Keratinocyte (primary cell): ENCODE measurements at regions not wholly inside any gene's neighbourhood (a gene's known extent, or its start where the extent isn't known, plus 50 kb on each side); places are given as distances from the start of the nearest gene placed in this dataset.

ENCODE experiments used
- DNase-seq: peaks from one replicate; pipeline ENCODE4 v3.0.0-alpha.2; 2011; ENCODE audit warnings: low read depth, missing footprints, low spot score
- FAIRE-seq: peaks from 2 replicates; lab custom pipeline; 2011; peaks lifted over from hg19 to GRCh38; lab: Jason Lieb, UNC
- H2AFZ ChIP-seq: 2 replicates; pipeline ENCODE4 v1.6.0; 2012; ENCODE audit warnings: low read length, control low read depth, inconsistent platforms; ENCODE audit not compliant: control insufficient read depth
- H3K27ac ChIP-seq: 2 replicates; pipeline ENCODE4 v1.5.1; 2011; ENCODE audit warnings: low read length; ENCODE audit not compliant: control insufficient read depth, insufficient read depth
- H3K27me3 ChIP-seq: 3 replicates; pipeline ENCODE4 v1.6.0; 2011; ENCODE audit warnings: low read length; ENCODE audit not compliant: control insufficient read depth, insufficient read depth; ENCODE audit errors: extremely low read depth
- H3K36me3 ChIP-seq, 2 experiments: 2 replicates in 1 of 2; 3 replicates in 1 of 2; pipeline ENCODE4 v1.5.1; 2011; ENCODE audit warnings: low read length in 2 of 2, mild to moderate bottlenecking in 1 of 2; ENCODE audit not compliant: control insufficient read depth in 2 of 2, insufficient read depth in 2 of 2; ENCODE audit errors: extremely low read depth in 1 of 2
- H3K4me1 ChIP-seq: 3 replicates; pipeline ENCODE4 v1.5.1; 2011; ENCODE audit warnings: low read length; ENCODE audit not compliant: control insufficient read depth, insufficient read depth; ENCODE audit errors: extremely low read depth
- H3K4me2 ChIP-seq: 3 replicates; pipeline ENCODE4 v1.6.0; 2011; ENCODE audit warnings: low read depth, low read length; ENCODE audit not compliant: control insufficient read depth, insufficient read depth; ENCODE audit errors: extremely low read depth
- H3K4me3 ChIP-seq, 3 experiments: fragments of 200-600 bp in 1 of 3; sonication (generic) in 1 of 3; 2 replicates in 2 of 3; 3 replicates in 1 of 3; pipeline ENCODE4 v1.5.1; 2011 to 2016; ENCODE audit warnings: low read length in 3 of 3, mild to moderate bottlenecking in 3 of 3, control low read depth in 2 of 3, inconsistent platforms in 1 of 3, low read depth in 1 of 3, mixed read lengths in 1 of 3, mixed run types in 1 of 3, moderate library complexity in 1 of 3; ENCODE audit not compliant: control insufficient read depth in 2 of 3, insufficient read depth in 2 of 3; ENCODE audit errors: extremely low read depth in 1 of 3
- H3K79me2 ChIP-seq: 2 replicates; pipeline ENCODE4 v1.6.0; 2012; ENCODE audit warnings: low read length; ENCODE audit not compliant: control insufficient read depth, insufficient read depth
- H3K9ac ChIP-seq: 3 replicates; pipeline ENCODE4 v1.6.0; 2011; ENCODE audit warnings: low read length; ENCODE audit not compliant: control insufficient read depth, insufficient read depth; ENCODE audit errors: extremely low read depth
- H3K9me1 ChIP-seq: 3 replicates; pipeline ENCODE4 v1.6.0; 2011; ENCODE audit warnings: low read length; ENCODE audit not compliant: control insufficient read depth, insufficient read depth; ENCODE audit errors: extremely low read depth
- H3K9me3 ChIP-seq: 2 replicates; pipeline ENCODE4 v1.5.1; 2012; ENCODE audit warnings: low read depth, low read length; ENCODE audit not compliant: control insufficient read depth
- H4K20me1 ChIP-seq: 3 replicates; pipeline ENCODE4 v1.6.0; 2011; ENCODE audit warnings: low read length; ENCODE audit not compliant: control insufficient read depth, insufficient read depth; ENCODE audit errors: extremely low read depth
- EZH2 ChIP-seq: IDR thresholded peaks from one replicate; pipeline ENCODE4 v1.6.1; 2012; ENCODE audit warnings: inconsistent platforms, mild to moderate bottlenecking, low read length, moderate library complexity
- dilution Hi-C: fragments of 300-500 bp; cut with MboI; formaldehyde crosslinking; loops from one replicate; pipeline ENCODE4 v1.7.0; 2020; ENCODE audit warnings: low sequenced_read_pairs; ENCODE audit not compliant: extremely low pct_ligation_motif_present
- TF ChIP-seq, protein P1 (sequence below), 3 experiments: IDR thresholded peaks in 1 of 3; conservative IDR thresholded peaks in 1 of 3; optimal IDR thresholded peaks in 1 of 3; 2 replicates in 2 of 3; 3 replicates in 1 of 3; pipeline versions ENCODE3 to v1.5.1; 2011; ENCODE audit warnings: low read length in 3 of 3, mild to moderate bottlenecking in 3 of 3, moderate library complexity in 2 of 3, control low read depth in 1 of 3, inconsistent platforms in 1 of 3; ENCODE audit not compliant: insufficient read depth in 2 of 3; ENCODE audit errors: extremely low read depth in 1 of 3

DNA sequence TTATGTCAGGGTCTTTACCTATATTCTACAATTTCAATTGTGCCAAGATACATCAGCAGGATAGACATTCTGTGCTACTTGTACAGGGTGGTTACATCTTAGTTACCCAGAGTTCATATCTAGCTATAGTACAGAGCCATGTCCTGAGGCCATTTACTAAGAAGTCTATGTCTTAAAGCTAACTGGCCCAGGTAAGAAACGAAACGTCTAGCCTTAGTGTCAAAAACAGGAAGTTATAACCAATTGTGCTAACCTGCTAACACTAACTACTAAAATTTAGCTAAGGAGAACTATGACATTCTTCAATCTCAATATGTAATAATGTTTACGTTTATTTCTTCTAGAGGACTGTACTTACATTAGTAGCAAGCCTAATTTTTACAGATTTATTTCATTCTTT, 717.2 kb upstream of the UBE2E2 start:
- H3K9ac ChIP-seq = no peak overlapping the region
- no peak for FAIRE-seq
- no peaks in the 10 kb centered on the region for H4K20me1 ChIP-seq
- no peaks in the 10 kb centered on the region for H3K36me3 ChIP-seq
- H3K9me1 ChIP-seq = no peaks in the 10 kb centered on the region
- no peaks in the 10 kb centered on the region for H3K27me3 ChIP-seq
- H3K9me3 ChIP-seq = no peaks in the 10 kb centered on the region
- TF ChIP-seq, protein P1, sequence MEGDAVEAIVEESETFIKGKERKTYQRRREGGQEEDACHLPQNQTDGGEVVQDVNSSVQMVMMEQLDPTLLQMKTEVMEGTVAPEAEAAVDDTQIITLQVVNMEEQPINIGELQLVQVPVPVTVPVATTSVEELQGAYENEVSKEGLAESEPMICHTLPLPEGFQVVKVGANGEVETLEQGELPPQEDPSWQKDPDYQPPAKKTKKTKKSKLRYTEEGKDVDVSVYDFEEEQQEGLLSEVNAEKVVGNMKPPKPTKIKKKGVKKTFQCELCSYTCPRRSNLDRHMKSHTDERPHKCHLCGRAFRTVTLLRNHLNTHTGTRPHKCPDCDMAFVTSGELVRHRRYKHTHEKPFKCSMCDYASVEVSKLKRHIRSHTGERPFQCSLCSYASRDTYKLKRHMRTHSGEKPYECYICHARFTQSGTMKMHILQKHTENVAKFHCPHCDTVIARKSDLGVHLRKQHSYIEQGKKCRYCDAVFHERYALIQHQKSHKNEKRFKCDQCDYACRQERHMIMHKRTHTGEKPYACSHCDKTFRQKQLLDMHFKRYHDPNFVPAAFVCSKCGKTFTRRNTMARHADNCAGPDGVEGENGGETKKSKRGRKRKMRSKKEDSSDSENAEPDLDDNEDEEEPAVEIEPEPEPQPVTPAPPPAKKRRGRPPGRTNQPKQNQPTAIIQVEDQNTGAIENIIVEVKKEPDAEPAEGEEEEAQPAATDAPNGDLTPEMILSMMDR (optimal IDR thresholded peaks at IDR 0.05 in 1 of 3, IDR thresholded peaks at IDR 0.05 in 1 of 3, conservative IDR thresholded peaks at IDR 0.05 in 1 of 3; ENCODE audit: extremely low read depth in 1 of 3, insufficient read depth in 2 of 3, low read length in 3 of 3) = no peak
- TF ChIP-seq EZH2 = no peak
- no peak overlapping the region for H3K4me3 ChIP-seq
- no peaks in the 10 kb centered on the region for H3K4me1 ChIP-seq
- H3K79me2 ChIP-seq = no peaks in the 10 kb centered on the region
- no peak overlapping the region for H3K4me2 ChIP-seq
- no peak for DNase-seq
- no peak overlapping the region for H3K27ac ChIP-seq
- dilution Hi-C loops = no loop called here
- no peak overlapping the region for H2AFZ ChIP-seq

DNA sequence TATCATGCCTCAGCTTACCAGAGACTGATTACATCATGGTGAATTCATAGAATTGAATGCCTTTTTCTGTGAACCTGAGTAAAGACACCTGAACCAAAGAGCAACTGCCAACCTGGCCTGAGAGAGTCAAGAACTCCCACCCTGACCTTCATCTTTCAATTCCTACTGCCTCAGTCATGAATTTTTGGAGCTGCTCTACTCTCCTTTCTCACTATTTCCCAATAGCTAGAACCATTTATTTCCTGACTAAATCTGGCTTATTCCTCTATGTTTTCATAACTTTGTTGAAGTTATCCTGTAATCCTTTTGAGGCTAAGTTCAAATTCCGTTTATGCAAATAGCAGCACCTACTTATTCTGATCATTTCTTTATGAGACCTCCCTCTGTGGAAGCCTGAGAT, 712.4 kb upstream of the UBE2E2 start:
- DNase-seq = no peak
- Histone ChIP-seq H3K4me2 (no peak overlapping the region), H3K4me1 (no peaks in the 10 kb centered on the region), H3K27me3 (no peaks in the 10 kb centered on the region), H3K9ac (no peak overlapping the region), H3K36me3 (no peaks in the 10 kb centered on the region), H4K20me1 (no peaks in the 10 kb centered on the region), H3K79me2 (no peaks in the 10 kb centered on the region), H3K9me1 (no peaks in the 10 kb centered on the region), H3K27ac (no peak overlapping the region), H3K9me3 (no peaks in the 10 kb centered on the region), H3K4me3 (no peak overlapping the region), H2AFZ (no peak overlapping the region)
- dilution Hi-C loops = no loop called here
- no peak for TF ChIP-seq EZH2
- TF ChIP-seq, protein P1 (optimal IDR thresholded peaks at IDR 0.05 in 1 of 3, IDR thresholded peaks at IDR 0.05 in 1 of 3, conservative IDR thresholded peaks at IDR 0.05 in 1 of 3; ENCODE audit: extremely low read depth in 1 of 3, insufficient read depth in 2 of 3, low read length in 3 of 3) = no peak
- FAIRE-seq = no peak
